HCT116 (cell line): ENCODE measurements at regions not wholly inside any gene's neighbourhood (a gene's known extent, or its start where the extent isn't known, plus 50 kb on each side); places are given as distances from the start of the nearest gene placed in this dataset.

Source experiments
- ATAC-seq: fragments of 200-7000 bp; cut with Tn5 transposase; 2 replicates; pipeline ENCODE4 v1.9.1; 2020; ENCODE audit warnings: mild to moderate bottlenecking, moderate library complexity
- BruUV-seq: library from RNA; stranded (reverse); fragments of 400-500 nt; replicated peaks from 2 replicates; lab custom pipeline; 2021; lab: Mats Ljungman, UMichigan
- CTCF ChIA-PET: fragments of 300-600 bp; sonication (Branson Sonifier 250); formaldehyde crosslinking; loops from one replicate; lab custom pipeline; 2021; ENCODE audit warnings: antibody characterized with exemption; lab: Charles Lee
- POLR2A ChIA-PET: fragments of 300-600, 350-600 bp; sonication (Branson Sonifier 250); formaldehyde crosslinking; loops from one replicate; lab custom pipeline; 2021; ENCODE audit warnings: antibody characterized with exemption; lab: Charles Lee
- RAD21 ChIA-PET, 2 experiments: fragments of 300-600 bp; sonication (Branson Sonifier 250); formaldehyde crosslinking; loops; one replicate each; lab custom pipeline; 2023; ENCODE audit warnings: low total read pairs in 2 of 2; ENCODE audit not compliant: uncharacterized antibody in 2 of 2, unreplicated experiment in 2 of 2, low non-redundant PET in 1 of 2; lab: Charles Lee
- DNase-seq: peaks from one replicate; pipeline ENCODE4 v3.0.0-alpha.2; 2010; ENCODE audit warnings: low read depth, low spot score
- H2AFZ ChIP-seq: fragments of 200-600 bp; shearing (Covaris generic), sonication (generic); 2 replicates; pipeline ENCODE4 v1.6.1; 2017; ENCODE audit warnings: low read depth, mixed run types, mixed read lengths, antibody characterized with exemption, low read length; ENCODE audit not compliant: poor library complexity, severe bottlenecking
- H3K27ac ChIP-seq: 2 replicates; pipeline ENCODE4 v1.5.1; 2012; ENCODE audit warnings: low read depth, low read length
- H3K27me3 ChIP-seq: fragments of 200-600 bp; sonication (generic); 2 replicates; pipeline ENCODE4 v1.6.1; 2016; ENCODE audit warnings: mixed run types, low read length, mixed read lengths; ENCODE audit not compliant: insufficient read depth
- H3K36me3 ChIP-seq, 2 experiments: fragments of 200-500 bp in 1 of 2; fragments of 200-600 bp in 1 of 2; sonication (Bioruptor generic) in 1 of 2; sonication (generic) in 1 of 2; 2 replicates each; pipeline versions ENCODE4 v1.5.1 to v1.6.1; 2014 to 2016; ENCODE audit warnings: low read length in 2 of 2, inconsistent platforms in 1 of 2, mixed read lengths in 1 of 2, mixed run types in 1 of 2; ENCODE audit not compliant: insufficient read depth in 2 of 2, control insufficient read depth in 1 of 2
- H3K4me1 ChIP-seq, 2 experiments: fragments of 200-600 bp in 1 of 2; sonication (generic) in 1 of 2; 2 replicates each; pipeline versions ENCODE4 v1.5.1 to v1.6.1; 2012 to 2017; ENCODE audit warnings: low read length in 2 of 2, inconsistent platforms in 1 of 2, mild to moderate bottlenecking in 1 of 2, mixed read lengths in 1 of 2, mixed run types in 1 of 2, moderate library complexity in 1 of 2; ENCODE audit not compliant: insufficient read depth in 2 of 2, control insufficient read depth in 1 of 2
- H3K4me2 ChIP-seq: fragments of 200-600 bp; sonication (generic); 2 replicates; pipeline ENCODE4 v1.6.1; 2017; ENCODE audit warnings: mixed run types, low read length, mixed read lengths
- H3K4me3 ChIP-seq, 2 experiments: fragments of 200-600 bp in 1 of 2; sonication (generic) in 1 of 2; replicated peaks in 1 of 2; 2 replicates each; pipeline ENCODE4 v1.5.1; 2011 to 2016; ENCODE audit warnings: low read length in 2 of 2, control low read depth in 1 of 2, low read depth in 1 of 2, mild to moderate bottlenecking in 1 of 2, mixed read lengths in 1 of 2, mixed run types in 1 of 2
- H3K79me2 ChIP-seq: fragments of 200-600 bp; sonication (generic); 2 replicates; pipeline ENCODE4 v1.6.1; 2017; ENCODE audit warnings: mild to moderate bottlenecking, mixed run types, low read length, moderate library complexity, mixed read lengths; ENCODE audit not compliant: insufficient read depth
- H3K9ac ChIP-seq: fragments of 200-600 bp; sonication (generic); 2 replicates; pipeline ENCODE4 v1.6.1; 2016; ENCODE audit warnings: low read length, mixed read lengths
- H3K9me2 ChIP-seq: fragments of 200-600 bp; sonication (generic), shearing (Covaris generic); 2 replicates; pipeline ENCODE4 v1.6.1; 2017; ENCODE audit warnings: mixed run types, mild to moderate bottlenecking, moderate library complexity; ENCODE audit not compliant: insufficient read depth
- H3K9me3 ChIP-seq, 2 experiments: fragments of 200-500 bp in 1 of 2; fragments of 200-600 bp in 1 of 2; sonication (Bioruptor generic) in 1 of 2; sonication (generic) in 1 of 2; 2 replicates each; pipeline ENCODE4 v1.6.1; 2014 to 2017; ENCODE audit warnings: low read length in 2 of 2, mixed read lengths in 2 of 2, inconsistent platforms in 1 of 2, low read depth in 1 of 2, mild to moderate bottlenecking in 1 of 2, mixed run types in 1 of 2, moderate library complexity in 1 of 2; ENCODE audit not compliant: control insufficient read depth in 1 of 2, insufficient read depth in 1 of 2
- H4K20me1 ChIP-seq: fragments of 200-600 bp; sonication (generic), shearing (Covaris generic); 2 replicates; pipeline ENCODE4 v1.6.1; 2017; ENCODE audit warnings: mixed run types, mild to moderate bottlenecking, moderate library complexity; ENCODE audit not compliant: insufficient read depth
- ATF3 ChIP-seq: IDR thresholded peaks from 2 replicates; pipeline ENCODE4 v1.6.1; 2012
- CBX3 ChIP-seq: IDR thresholded peaks from 2 replicates; pipeline ENCODE4 v1.6.1; 2012; ENCODE audit warnings: low read depth
- CTCF ChIP-seq, 3 experiments: fragments of 200-600 bp in 1 of 3; sonication (generic) in 1 of 3; IDR thresholded peaks in 2 of 3; conservative IDR thresholded peaks in 1 of 3; 2 replicates each; pipeline ENCODE4 v1.5.1; 2012 to 2017; ENCODE audit warnings: low read depth in 2 of 3, low read length in 2 of 3, antibody characterized with exemption in 1 of 3, borderline replicate concordance in 1 of 3, control low read depth in 1 of 3, mild to moderate bottlenecking in 1 of 3, mixed read lengths in 1 of 3, mixed run types in 1 of 3, moderate library complexity in 1 of 3; ENCODE audit not compliant: insufficient read depth in 1 of 3
- FOSL1 ChIP-seq: IDR thresholded peaks from 2 replicates; pipeline ENCODE4 v1.6.1; 2012; ENCODE audit warnings: low read depth
- JUND ChIP-seq: IDR thresholded peaks from 2 replicates; pipeline ENCODE4 v1.6.1; 2012
- POLR2A ChIP-seq: IDR thresholded peaks from 2 replicates; pipeline ENCODE4 v1.7.0; 2011; ENCODE audit warnings: borderline replicate concordance; ENCODE audit not compliant: insufficient read depth, insufficient read length; ENCODE audit errors: extremely low read depth
- RAD21 ChIP-seq: IDR thresholded peaks from 2 replicates; pipeline ENCODE4 v1.6.1; 2012; ENCODE audit warnings: low read depth, mild to moderate bottlenecking
- SP1 ChIP-seq: IDR thresholded peaks from 2 replicates; pipeline ENCODE4 v1.6.1; 2012; ENCODE audit warnings: low read depth
- TCF7L2 ChIP-seq: IDR thresholded peaks from 2 replicates; pipeline ENCODE4 v1.7.0; 2011; ENCODE audit warnings: borderline replicate concordance, inconsistent platforms; ENCODE audit not compliant: insufficient read depth, insufficient read length; ENCODE audit errors: extremely low read depth
- YY1 ChIP-seq: IDR thresholded peaks from 2 replicates; pipeline ENCODE4 v1.6.1; 2011; ENCODE audit warnings: low read length, low read depth, moderate library complexity, mild to moderate bottlenecking; ENCODE audit not compliant: insufficient replicate concordance; ENCODE audit errors: extremely low read depth
- ZFX ChIP-seq: fragments of 450-650 bp; IDR thresholded peaks from 2 replicates; pipeline ENCODE4 v1.6.1; 2017
- intact Hi-C: fragments of 100-400 bp; cut with micrococcal nuclease; formaldehyde crosslinking; loops from 2 replicates; pipeline ENCODE4 v1.10.0; 2022
- TF ChIP-seq, protein P1 (sequence below): IDR thresholded peaks from 2 replicates; pipeline ENCODE4 v1.6.1; 2011; ENCODE audit warnings: mild to moderate bottlenecking, low read length, moderate library complexity; ENCODE audit not compliant: insufficient replicate concordance; ENCODE audit errors: extremely low read depth

- RAD21 ChIA-PET = interaction anchor here in 1 of 2 experiments (0.5 to 0.7 kb wide), 2 partner anchors 24 to 171 kb away, joined by 3 to 4 read pairs; no protein-coding TSS in a partner anchor
These were observed 117.0 kb upstream of the ERRFI1 start for GRCh38 chr1:8142955-8143629.

DNA sequence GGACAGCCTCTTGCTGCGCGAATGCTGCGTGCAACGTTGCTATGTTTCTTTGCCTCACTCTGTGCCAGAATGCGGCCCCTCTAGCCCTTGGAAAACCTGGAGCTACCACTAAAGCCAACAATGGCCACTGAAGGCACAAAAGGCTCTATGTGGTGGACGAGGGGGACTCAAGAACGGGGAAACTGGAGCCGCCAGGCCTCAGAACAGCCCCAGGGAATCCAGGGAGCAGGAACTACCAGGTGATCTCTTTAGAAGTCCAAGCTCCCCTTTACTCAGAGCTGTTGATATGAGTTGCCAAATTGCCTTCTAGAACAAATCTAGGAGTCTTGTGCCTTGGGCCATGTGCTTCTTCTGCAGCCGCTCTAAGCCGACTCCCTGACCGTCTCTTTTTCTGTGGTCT is 113.8 kb upstream of the ERRFI1 start:
- intact Hi-C loops = no loop called here
- Histone ChIP-seq H3K36me3 (no peaks in the 10 kb centered on the region), H4K20me1 (no peaks in the 10 kb centered on the region), H3K9ac (no peak overlapping the region), H3K4me2 (no peak overlapping the region), H3K79me2 (no peaks in the 10 kb centered on the region), H3K4me3 (no peak overlapping the region), H3K27me3 (no peaks in the 10 kb centered on the region), H3K27ac (no peak overlapping the region; the same call in 1 of the 2 replicates), H3K4me1 (peaks cover 64 to 72% of the 10 kb centered on the region in 2 experiments), H3K9me3 (no peaks in the 10 kb centered on the region), H3K9me2 (no peaks in the 10 kb centered on the region), H2AFZ (no peak overlapping the region)
- ATAC-seq (no peak), DNase-seq (no peak)
- no TSS peak for BruUV-seq
- CTCF ChIA-PET = no interaction called here
- TF ChIP-seq JUND (no peak), ATF3 (no peak), YY1 (no peak), TCF7L2 (no peak), CTCF (IDR thresholded peaks at IDR 0.05 in 2 of 3, conservative IDR thresholded peaks at IDR 0.05 in 1 of 3; ENCODE audit: borderline replicate concordance in 1 of 3, insufficient read depth in 1 of 3, low read depth in 2 of 3, low read length in 2 of 3) (no peak), ZFX (no peak), POLR2A (no peak), FOSL1 (no peak)
- TF ChIP-seq, protein P1, sequence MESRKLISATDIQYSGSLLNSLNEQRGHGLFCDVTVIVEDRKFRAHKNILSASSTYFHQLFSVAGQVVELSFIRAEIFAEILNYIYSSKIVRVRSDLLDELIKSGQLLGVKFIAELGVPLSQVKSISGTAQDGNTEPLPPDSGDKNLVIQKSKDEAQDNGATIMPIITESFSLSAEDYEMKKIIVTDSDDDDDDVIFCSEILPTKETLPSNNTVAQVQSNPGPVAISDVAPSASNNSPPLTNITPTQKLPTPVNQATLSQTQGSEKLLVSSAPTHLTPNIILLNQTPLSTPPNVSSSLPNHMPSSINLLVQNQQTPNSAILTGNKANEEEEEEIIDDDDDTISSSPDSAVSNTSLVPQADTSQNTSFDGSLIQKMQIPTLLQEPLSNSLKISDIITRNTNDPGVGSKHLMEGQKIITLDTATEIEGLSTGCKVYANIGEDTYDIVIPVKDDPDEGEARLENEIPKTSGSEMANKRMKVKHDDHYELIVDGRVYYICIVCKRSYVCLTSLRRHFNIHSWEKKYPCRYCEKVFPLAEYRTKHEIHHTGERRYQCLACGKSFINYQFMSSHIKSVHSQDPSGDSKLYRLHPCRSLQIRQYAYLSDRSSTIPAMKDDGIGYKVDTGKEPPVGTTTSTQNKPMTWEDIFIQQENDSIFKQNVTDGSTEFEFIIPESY = no peak
- RAD21 ChIA-PET = no interaction called here
- POLR2A ChIA-PET = interaction anchor here (1.6 to 1.7 kb wide), 2 partner anchors 43 to 99 kb away, joined by 3 read pairs; no protein-coding TSS in a partner anchor

More at GRCh38 chr1:8142955-8143629, 117.0 kb upstream of the ERRFI1 start:
- Histone ChIP-seq H3K79me2 (no peaks in the 10 kb centered on the region), H3K9ac (no peak overlapping the region), H3K4me2 (peak overlapping the region; percentile 19; the same call in 1 of the 2 replicates), H3K36me3 (no peaks in the 10 kb centered on the region), H3K4me3 (no peak overlapping the region), H3K27ac (peak overlapping the region; percentile 32; the same call in 1 of the 2 replicates), H2AFZ (no peak overlapping the region), H4K20me1 (no peaks in the 10 kb centered on the region), H3K9me2 (no peaks in the 10 kb centered on the region), H3K27me3 (no peaks in the 10 kb centered on the region), H3K9me3 (no peaks in the 10 kb centered on the region), H3K4me1 (peaks cover 36 to 47% of the 10 kb centered on the region in 2 experiments)
- no peak for TF ChIP-seq RAD21
- TF ChIP-seq SP1 = 0 out of 2 replicates have a peak, but pooled peaks have one; percentile 29
- TF ChIP-seq CBX3 = 0 out of 2 replicates have a peak, but pooled peaks have one; percentile 6
- intact Hi-C loops = no loop called here
- DNase-seq (no peak), ATAC-seq (peak; percentile 37; the same call in 1 of the 2 replicates)
- POLR2A ChIA-PET = interaction anchor here (0.6 to 1.9 kb wide), 8 partner anchors 9 to 117 kb away, joined by 3 to 8 read pairs (median 4); partner anchors contain the start of gene ERRFI1
- CTCF ChIA-PET = interaction anchor here (1.1 kb wide), 1 partner anchor 12 kb away, joined by 3 read pairs; no protein-coding TSS in a partner anchor
- BruUV-seq = no TSS peak
